ENCODE measurements at regions not wholly inside any gene's neighbourhood (a gene's known extent, or its start where the extent isn't known, plus 50 kb on each side); places are given as distances from the start of the nearest gene placed in this dataset.
"Not testable (repeated sequence)": the region's sequence is repeated elsewhere in the genome, so short reads cannot be mapped to it uniquely, and the experiment has no call there.

DNA sequence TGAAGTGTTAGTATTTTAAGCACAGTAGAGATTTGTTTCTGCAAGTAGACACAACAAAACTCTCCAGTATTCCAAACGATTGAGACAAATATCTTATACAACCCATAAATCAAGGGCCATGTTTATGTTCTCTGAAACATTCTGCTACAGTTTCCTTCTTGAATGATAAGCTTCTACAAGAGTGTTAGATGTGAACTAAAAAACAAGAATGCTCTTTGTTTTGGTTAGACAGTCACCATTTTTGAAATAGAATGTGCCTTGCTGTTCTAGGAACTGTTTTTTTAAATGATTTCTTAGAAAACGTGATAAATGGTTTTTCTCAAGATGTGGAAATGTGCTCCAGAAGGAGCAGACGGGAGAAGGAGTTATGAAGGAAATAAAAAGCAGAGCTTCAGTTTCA is 1656.3 kb upstream of the FLRT2 start:
- no peak for DNase-seq

DNA sequence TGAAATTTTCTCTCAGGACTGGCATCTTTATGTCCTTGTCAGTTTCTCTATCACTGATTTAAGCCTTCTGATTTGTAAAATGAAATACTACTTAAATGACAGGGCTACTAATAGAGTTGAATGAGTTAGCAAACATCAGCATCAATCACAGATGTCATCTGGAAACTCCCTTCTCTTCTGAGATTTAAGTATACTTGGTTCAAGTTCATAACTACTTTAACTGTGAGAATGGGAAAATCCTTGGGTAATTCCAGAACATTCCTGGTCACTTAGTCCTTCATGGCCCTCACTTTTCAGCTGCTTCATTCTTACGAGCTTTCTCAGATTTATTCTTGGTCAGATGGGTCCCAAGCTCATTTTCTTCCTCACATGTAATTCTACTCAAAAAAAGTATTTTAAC is 1655.3 kb upstream of the FLRT2 start:
- no peak for DNase-seq

- no peak for DNase-seq
Observed at GRCh38 chr14:83883732-83884131, 1646.2 kb upstream of the FLRT2 start.

DNA sequence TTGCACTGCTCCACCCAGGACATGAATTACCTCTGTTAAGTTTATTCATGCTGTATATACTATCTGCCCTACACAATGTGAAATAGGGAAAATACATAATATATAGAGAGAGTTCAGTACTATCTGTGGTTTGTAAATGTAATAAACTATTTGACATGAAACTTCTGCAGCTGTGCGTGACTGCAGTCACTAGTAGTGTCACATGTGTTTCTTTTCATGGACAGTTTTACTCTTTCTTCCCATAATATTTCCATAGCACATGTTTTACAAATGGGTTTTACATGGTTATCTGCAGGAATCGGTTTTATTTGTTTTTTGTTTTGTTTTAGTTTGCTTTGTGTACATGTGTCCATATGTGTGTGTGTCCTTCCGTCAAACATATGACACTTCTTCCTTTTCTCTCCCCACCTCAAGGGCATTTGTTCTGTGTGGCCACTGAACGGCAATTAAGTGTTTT is 1644.1 kb upstream of the FLRT2 start:
- DNase-seq, result no peak

GRCh38 chr14:83887866-83888265 is 1642.1 kb upstream of the FLRT2 start:
- no peak for DNase-seq

DNA sequence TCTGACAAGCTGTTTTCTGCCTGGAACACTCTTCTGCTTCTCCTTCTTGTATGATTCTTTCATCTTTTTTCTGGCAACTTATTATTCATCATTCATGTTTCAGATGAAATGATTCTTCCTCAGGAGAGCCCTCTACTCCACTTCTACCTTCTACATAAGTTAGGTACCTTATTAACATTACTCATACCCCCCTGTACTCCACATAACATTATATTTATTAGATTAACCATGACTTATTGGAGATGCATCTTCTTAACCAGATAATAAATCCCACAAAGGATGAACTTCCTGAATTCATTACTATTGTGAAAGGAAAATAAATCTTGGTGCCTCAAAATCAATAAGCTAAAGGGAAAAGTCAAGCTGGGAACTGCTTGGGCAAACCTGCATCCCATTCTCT is 1636.5 kb upstream of the FLRT2 start:
- no peak for DNase-seq

DNA sequence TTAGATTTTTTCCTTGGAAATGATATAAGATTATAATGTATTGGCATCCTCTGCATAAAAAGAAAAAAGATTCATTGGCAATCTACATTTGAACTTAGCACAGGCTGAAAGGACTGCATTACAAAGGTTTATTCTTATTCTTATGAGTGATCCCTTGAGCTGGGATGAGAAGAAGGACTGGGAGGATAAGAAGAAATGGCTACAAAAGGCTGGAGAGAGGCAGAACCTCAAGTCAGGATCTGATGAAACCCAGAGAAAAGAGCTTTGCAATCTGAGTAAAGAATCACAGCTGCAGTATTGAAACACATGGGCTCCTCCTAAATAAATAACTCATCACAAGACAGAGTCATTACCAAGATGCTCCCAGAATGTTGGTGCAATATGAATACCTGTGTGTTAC is 1635.4 kb upstream of the FLRT2 start:
- no peak for DNase-seq

- DNase-seq, result not testable (repeated sequence)
Observed at GRCh38 chr14:83898558-83898957, 1631.4 kb upstream of the FLRT2 start.

- no peak for DNase-seq
Observed at GRCh38 chr14:83899706-83900105, 1630.2 kb upstream of the FLRT2 start.

DNA sequence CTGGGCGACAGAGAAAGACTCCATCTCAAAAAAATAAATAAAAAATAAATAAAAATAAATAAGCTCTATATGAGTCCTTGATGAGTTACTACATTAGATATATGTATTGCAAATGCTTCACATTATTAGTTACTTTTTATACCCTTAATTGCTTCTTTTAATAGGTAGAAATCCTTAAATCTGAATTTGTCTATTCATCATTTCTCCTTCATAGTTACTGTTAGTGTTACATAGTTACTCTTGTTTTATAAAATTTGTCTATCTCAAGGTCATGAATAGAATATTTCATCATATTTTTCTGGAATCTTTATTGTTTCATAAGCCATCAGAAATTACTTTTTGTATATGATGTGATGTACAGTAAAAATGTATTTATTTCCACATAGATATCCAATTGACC is 1624.8 kb upstream of the FLRT2 start:
- DNase-seq, result no peak

DNA sequence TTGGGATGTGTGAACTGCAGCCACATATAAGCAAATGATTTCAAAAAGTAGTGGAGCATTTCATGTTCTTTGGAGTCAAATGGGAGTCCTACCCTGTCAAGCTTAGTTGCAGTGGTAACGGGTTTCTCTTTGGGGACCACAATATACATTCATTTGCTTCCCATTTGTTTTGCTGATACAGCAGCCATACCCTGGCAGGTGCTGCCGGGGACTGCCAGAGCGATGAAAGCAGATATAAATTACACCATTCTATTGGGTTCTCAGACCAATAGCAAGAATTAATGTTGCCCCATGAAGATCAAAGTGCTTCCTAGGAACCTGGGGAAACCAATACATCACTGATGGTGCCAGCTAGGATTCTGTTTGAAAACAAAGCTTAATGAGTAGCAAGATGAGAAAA is 1621.5 kb upstream of the FLRT2 start:
- no peak for DNase-seq

- DNase-seq, result no peak
Observed at GRCh38 chr14:83909507-83909906, 1620.4 kb upstream of the FLRT2 start.

DNA sequence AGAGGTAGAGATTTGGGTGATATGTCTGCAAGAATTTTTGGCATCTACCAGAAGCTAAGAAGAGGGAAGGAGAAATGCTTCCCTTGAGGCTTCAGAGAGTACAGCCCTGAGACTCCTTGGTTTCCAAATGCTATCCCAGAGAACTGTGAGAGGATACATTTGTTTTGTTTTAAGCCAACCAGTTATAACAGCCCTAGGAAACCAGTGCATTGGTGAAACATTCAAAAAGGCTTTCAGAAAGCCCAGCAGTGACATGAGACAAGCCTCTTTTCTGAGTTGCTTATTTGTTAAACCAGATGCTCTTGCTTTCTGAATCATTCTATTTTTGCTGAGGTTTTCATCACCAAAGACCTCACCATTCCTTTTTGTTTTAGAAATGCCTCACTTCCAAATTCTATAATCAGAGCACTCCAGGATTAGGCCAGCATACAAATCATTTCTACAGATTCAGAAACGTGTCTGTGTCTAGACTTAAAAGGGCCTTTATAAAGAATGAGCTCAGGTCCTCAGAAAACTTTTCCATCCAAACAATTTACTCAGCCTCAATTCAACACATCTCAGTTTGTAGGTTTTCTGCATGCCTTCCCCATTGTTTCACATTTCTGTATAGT is 1617.8 kb upstream of the FLRT2 start:
- no peak for DNase-seq

GRCh38 chr14:83913476-83913875 is 1616.5 kb upstream of the FLRT2 start:
- no peak for DNase-seq

GRCh38 chr14:83918546-83918945 is 1611.4 kb upstream of the FLRT2 start:
- DNase-seq, result no peak

DNA sequence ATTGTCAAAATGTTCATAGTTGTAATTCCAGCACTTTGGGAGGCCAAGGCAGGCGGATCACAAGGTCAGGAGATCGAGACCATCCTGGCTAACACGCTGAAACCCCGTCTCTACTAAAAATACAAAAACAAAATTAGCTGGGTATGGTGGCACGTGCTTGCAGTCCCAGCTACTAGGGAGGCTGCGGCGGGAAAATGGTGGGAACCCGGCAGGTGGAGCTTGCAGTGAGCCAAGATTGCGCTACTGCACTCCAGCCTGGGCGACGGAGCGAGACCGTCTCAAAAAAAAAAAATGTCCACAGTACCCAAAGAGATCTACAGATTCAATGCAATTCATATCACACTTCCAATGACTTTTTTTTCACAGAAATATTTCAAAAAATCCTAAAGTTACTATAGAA is 1610.3 kb upstream of the FLRT2 start:
- not testable (repeated sequence) for DNase-seq

DNA sequence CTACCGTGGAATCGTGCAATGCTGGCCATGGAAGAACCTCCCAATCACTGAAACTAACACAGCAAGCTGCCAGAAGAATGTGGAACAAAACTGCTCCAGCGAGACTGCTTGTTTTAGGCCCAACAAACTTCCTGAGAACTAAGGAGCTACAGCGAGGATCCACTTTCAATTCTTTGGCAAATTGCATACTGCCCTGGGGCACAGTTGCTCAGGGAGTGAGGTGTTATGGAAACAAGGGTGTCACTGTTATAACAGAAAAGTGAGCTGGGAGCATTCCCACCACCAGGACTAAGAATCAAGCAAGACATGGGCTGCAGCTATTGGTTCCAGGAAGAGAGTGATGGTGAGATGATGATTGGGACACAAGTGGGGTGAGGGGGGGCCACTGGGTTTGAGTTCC is 1606.1 kb upstream of the FLRT2 start:
- DNase-seq, result no peak

DNA sequence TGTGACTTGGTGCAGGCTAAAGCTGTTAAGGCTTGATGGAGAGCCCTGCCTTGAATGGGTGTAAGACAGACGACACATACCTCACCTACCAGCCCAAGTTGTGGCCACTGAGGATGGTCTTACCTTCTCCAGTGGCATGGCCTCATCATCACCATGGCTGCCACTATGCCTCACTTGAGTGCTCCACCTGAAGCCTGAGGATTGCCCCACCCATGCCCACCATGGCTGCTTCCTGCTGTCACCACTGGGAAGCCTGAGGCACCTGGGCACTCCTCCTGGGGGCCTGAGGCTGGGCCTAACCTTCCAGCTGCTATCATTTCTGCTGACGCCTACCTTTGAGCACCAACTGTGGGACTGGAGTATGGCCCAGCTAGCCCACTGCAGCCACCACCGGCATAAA is 1605.7 kb upstream of the FLRT2 start:
- DNase-seq, result no peak

- no peak for DNase-seq
Observed at GRCh38 chr14:83940253-83940652, 1589.7 kb upstream of the FLRT2 start.

DNA sequence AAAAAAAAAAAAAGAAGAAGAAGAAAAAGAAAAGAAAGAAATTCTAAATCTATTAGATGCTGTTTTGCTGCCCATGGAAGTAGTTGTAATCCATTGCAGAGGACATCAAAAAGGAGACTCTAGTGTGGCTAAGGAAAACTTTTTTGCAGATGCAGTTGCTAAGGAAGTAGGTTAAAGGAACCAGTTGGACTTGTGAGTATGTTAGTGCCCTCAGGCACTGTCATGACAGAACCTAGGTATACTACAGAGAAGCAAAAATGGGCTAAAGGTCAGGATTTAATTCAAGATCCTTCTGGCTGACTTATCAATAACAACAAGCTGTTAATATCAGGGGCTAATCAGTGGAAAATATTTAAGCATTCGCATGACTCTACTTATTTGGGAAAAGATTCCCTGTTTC is 1571.6 kb upstream of the FLRT2 start:
- DNase-seq, result no peak

GRCh38 chr14:83960832-83961512 is 1569.0 kb upstream of the FLRT2 start:
- no peak for DNase-seq

GRCh38 chr14:83969998-83970397 is 1559.9 kb upstream of the FLRT2 start:
- DNase-seq, result no peak

- no peak for DNase-seq
Observed at GRCh38 chr14:83972631-83973030, 1557.3 kb upstream of the FLRT2 start.

- DNase-seq, result no peak
Observed at GRCh38 chr14:83974647-83975163, 1555.2 kb upstream of the FLRT2 start.

DNA sequence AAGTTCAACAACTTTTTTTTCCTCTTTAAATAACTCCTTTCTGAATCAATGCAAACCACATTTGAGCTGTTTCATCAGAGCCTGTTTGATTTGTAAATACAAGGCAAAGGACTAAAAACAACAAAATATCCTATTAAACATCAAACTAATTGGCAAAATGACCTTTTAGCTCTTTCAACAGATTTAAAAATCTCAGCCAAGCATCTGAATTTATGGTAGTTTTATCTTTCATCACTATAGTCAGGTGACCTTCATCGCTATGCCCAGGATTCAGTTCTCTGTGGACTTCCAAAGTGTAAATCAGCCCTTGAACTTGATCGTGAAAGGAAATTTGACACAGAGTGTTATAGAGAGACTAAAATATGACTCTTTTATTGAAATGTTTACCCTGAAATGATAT is 1554.5 kb upstream of the FLRT2 start:
- DNase-seq, result no peak

All from activated gamma-delta T cell (primary cell).